HL-60 (cell line): ENCODE measurements at regions not wholly inside any gene's neighbourhood (a gene's known extent, or its start where the extent isn't known, plus 50 kb on each side); places are given as distances from the start of the nearest gene placed in this dataset.

Experiments used
- GABPA ChIP-seq: IDR thresholded peaks from 2 replicates; pipeline ENCODE4 v1.6.1; 2012; ENCODE audit warnings: low read depth
- POLR2AphosphoS5 ChIP-seq: IDR thresholded peaks from 2 replicates; pipeline ENCODE4 v1.6.1; 2012; ENCODE audit warnings: low read depth
- SPI1 ChIP-seq: IDR thresholded peaks from 2 replicates; pipeline ENCODE4 v1.6.1; 2012; ENCODE audit warnings: low read depth, mild to moderate bottlenecking, borderline replicate concordance
- TF ChIP-seq, protein P1 (sequence below): IDR thresholded peaks from one replicate; pipeline ENCODE4 v1.5.1; 2011; ENCODE audit warnings: low read length, control low read depth, inconsistent platforms; ENCODE audit not compliant: insufficient read depth
- TF ChIP-seq, protein P2 (sequence below): IDR thresholded peaks from 2 replicates; pipeline ENCODE4 v1.6.1; 2012; ENCODE audit warnings: low read depth; ENCODE audit not compliant: insufficient replicate concordance

GRCh38 chr2:208985644-208986043, 438.2 kb upstream of the MAP2 start:
- TF ChIP-seq, protein P1, sequence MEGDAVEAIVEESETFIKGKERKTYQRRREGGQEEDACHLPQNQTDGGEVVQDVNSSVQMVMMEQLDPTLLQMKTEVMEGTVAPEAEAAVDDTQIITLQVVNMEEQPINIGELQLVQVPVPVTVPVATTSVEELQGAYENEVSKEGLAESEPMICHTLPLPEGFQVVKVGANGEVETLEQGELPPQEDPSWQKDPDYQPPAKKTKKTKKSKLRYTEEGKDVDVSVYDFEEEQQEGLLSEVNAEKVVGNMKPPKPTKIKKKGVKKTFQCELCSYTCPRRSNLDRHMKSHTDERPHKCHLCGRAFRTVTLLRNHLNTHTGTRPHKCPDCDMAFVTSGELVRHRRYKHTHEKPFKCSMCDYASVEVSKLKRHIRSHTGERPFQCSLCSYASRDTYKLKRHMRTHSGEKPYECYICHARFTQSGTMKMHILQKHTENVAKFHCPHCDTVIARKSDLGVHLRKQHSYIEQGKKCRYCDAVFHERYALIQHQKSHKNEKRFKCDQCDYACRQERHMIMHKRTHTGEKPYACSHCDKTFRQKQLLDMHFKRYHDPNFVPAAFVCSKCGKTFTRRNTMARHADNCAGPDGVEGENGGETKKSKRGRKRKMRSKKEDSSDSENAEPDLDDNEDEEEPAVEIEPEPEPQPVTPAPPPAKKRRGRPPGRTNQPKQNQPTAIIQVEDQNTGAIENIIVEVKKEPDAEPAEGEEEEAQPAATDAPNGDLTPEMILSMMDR, result no peak
- TF ChIP-seq POLR2AphosphoS5, result no peak
- TF ChIP-seq GABPA, result no peak
- TF ChIP-seq, protein P2, sequence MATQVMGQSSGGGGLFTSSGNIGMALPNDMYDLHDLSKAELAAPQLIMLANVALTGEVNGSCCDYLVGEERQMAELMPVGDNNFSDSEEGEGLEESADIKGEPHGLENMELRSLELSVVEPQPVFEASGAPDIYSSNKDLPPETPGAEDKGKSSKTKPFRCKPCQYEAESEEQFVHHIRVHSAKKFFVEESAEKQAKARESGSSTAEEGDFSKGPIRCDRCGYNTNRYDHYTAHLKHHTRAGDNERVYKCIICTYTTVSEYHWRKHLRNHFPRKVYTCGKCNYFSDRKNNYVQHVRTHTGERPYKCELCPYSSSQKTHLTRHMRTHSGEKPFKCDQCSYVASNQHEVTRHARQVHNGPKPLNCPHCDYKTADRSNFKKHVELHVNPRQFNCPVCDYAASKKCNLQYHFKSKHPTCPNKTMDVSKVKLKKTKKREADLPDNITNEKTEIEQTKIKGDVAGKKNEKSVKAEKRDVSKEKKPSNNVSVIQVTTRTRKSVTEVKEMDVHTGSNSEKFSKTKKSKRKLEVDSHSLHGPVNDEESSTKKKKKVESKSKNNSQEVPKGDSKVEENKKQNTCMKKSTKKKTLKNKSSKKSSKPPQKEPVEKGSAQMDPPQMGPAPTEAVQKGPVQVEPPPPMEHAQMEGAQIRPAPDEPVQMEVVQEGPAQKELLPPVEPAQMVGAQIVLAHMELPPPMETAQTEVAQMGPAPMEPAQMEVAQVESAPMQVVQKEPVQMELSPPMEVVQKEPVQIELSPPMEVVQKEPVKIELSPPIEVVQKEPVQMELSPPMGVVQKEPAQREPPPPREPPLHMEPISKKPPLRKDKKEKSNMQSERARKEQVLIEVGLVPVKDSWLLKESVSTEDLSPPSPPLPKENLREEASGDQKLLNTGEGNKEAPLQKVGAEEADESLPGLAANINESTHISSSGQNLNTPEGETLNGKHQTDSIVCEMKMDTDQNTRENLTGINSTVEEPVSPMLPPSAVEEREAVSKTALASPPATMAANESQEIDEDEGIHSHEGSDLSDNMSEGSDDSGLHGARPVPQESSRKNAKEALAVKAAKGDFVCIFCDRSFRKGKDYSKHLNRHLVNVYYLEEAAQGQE, result no peak
- TF ChIP-seq SPI1, result no peak
